Vagina (tissue), 2 donors: ENCODE measurements at regions not wholly inside any gene's neighbourhood (a gene's known extent, or its start where the extent isn't known, plus 50 kb on each side); places are given as distances from the start of the nearest gene placed in this dataset.
"Not testable (repeated sequence)": the region's sequence is repeated elsewhere in the genome, so short reads cannot be mapped to it uniquely, and the experiment has no call there.

Experiments used
- DNase-seq, 2 donors: peaks; one replicate each; pipeline ENCODE4 v3.0.0-alpha.2; 2017; ENCODE audit errors: extremely low spot score in 2 of 2
- H3K27ac ChIP-seq: fragments of 200-600 bp; sonication (generic); one replicate; pipeline ENCODE4 v1.5.1; 2019
- H3K27me3 ChIP-seq: fragments of 200-600 bp; sonication (generic); one replicate; pipeline ENCODE4 v1.5.1; 2019
- H3K36me3 ChIP-seq, 2 donors: fragments of 200-600 bp; sonication (generic); one replicate each; pipeline ENCODE4 v1.5.1; 2017 to 2019
- H3K4me1 ChIP-seq: fragments of 200-600 bp; sonication (generic); one replicate; pipeline ENCODE4 v1.5.1; 2019
- H3K4me3 ChIP-seq, 2 donors: fragments of 200-600 bp; sonication (generic); 1 replicate in 1 of 2; 2 replicates in 1 of 2; pipeline ENCODE4 v1.5.1; 2016 to 2019
- H3K9me3 ChIP-seq: fragments of 200-600 bp; sonication (generic); one replicate; pipeline ENCODE4 v1.5.1; 2019
- CTCF ChIP-seq, 3 experiments: fragments of 450-650 bp in 2 of 3; fragments of 200-600 bp in 1 of 3; sonication (generic) in 1 of 3; IDR thresholded peaks; one replicate each; pipeline ENCODE4 v1.5.1; 2017 to 2019; ENCODE audit warnings: antibody characterized with exemption in 3 of 3, mild to moderate bottlenecking in 2 of 3, moderate library complexity in 2 of 3
- POLR2A ChIP-seq, 2 donors: fragments of 450-650 bp; IDR thresholded peaks; one replicate each; pipeline ENCODE4 v1.6.1; 2017; ENCODE audit warnings: antibody characterized with exemption in 2 of 2, mild to moderate bottlenecking in 2 of 2, moderate library complexity in 2 of 2
- POLR2AphosphoS5 ChIP-seq, 2 donors: sonication (generic); formaldehyde crosslinking; IDR thresholded peaks; one replicate each; pipeline ENCODE4 v1.9.0; 2017; ENCODE audit warnings: antibody characterized with exemption in 2 of 2, mild to moderate bottlenecking in 2 of 2, low read depth in 1 of 2; ENCODE audit not compliant: insufficient read depth in 1 of 2
- intact Hi-C: fragments of 100-400 bp; cut with DNase I; formaldehyde crosslinking; loops from one replicate; pipeline ENCODE4 v1.15.1; 2023

GRCh38 chr2:145524836-145525235, 1004.9 kb upstream of the ZEB2 start:
- no peaks in the 10 kb centered on the region for H3K27me3 ChIP-seq
- DNase-seq = no peak
- H3K4me3 ChIP-seq = no peak overlapping the region
- H3K4me1 ChIP-seq = no peaks in the 10 kb centered on the region
- no peak for TF ChIP-seq POLR2AphosphoS5 (IDR thresholded peaks at IDR 0.05; ENCODE audit: insufficient read depth in 1 of 2, low read depth in 1 of 2)
- no peak for TF ChIP-seq CTCF (IDR thresholded peaks at IDR 0.05)
- no peak for TF ChIP-seq POLR2A (IDR thresholded peaks at IDR 0.05)
- no peak overlapping the region for H3K27ac ChIP-seq
- no peaks in the 10 kb centered on the region for H3K36me3 ChIP-seq
- H3K9me3 ChIP-seq = no peaks in the 10 kb centered on the region
- intact Hi-C loops = no loop called here

- no peak overlapping the region for H3K4me3 ChIP-seq
Observed at GRCh38 chr2:145524303-145524702, 1004.4 kb upstream of the ZEB2 start.

GRCh38 chr2:145519254-145519653, 999.3 kb upstream of the ZEB2 start:
- DNase-seq, H3K36me3 ChIP-seq, H3K27ac ChIP-seq, intact Hi-C loops, H3K27me3 ChIP-seq, H3K4me3 ChIP-seq, H3K9me3 ChIP-seq, H3K4me1 ChIP-seq: not testable (repeated sequence)

More at GRCh38 chr2:145524303-145524702, 1004.4 kb upstream of the ZEB2 start:
- Histone ChIP-seq H3K36me3 (no peaks in the 10 kb centered on the region), H3K27me3 (no peaks in the 10 kb centered on the region), H3K9me3 (no peaks in the 10 kb centered on the region), H3K27ac (no peak overlapping the region), H3K4me1 (no peaks in the 10 kb centered on the region)
- no peak for DNase-seq
- intact Hi-C loops = no loop called here
- TF ChIP-seq POLR2A (IDR thresholded peaks at IDR 0.05) = no peak
- no peak for TF ChIP-seq CTCF (IDR thresholded peaks at IDR 0.05)
- TF ChIP-seq POLR2AphosphoS5 (IDR thresholded peaks at IDR 0.05; ENCODE audit: insufficient read depth in 1 of 2, low read depth in 1 of 2) = no peak

- Histone ChIP-seq H3K27me3 (no peaks in the 10 kb centered on the region), H3K4me1 (no peaks in the 10 kb centered on the region), H3K36me3 (no peaks in the 10 kb centered on the region), H3K4me3 (no peak overlapping the region), H3K9me3 (no peaks in the 10 kb centered on the region), H3K27ac (no peak overlapping the region)
- TF ChIP-seq POLR2AphosphoS5 (IDR thresholded peaks at IDR 0.05; ENCODE audit: insufficient read depth in 1 of 2, low read depth in 1 of 2) (no peak), POLR2A (IDR thresholded peaks at IDR 0.05) (no peak), CTCF (IDR thresholded peaks at IDR 0.05) (no peak)
- DNase-seq = no peak
- intact Hi-C loops = no loop called here
Observed at GRCh38 chr2:145511946-145512345, 992.0 kb upstream of the ZEB2 start.

- Histone ChIP-seq H3K27me3 (no peaks in the 10 kb centered on the region), H3K27ac (no peak overlapping the region), H3K4me3 (no peak overlapping the region), H3K4me1 (no peaks in the 10 kb centered on the region), H3K36me3 (no peaks in the 10 kb centered on the region), H3K9me3 (no peaks in the 10 kb centered on the region)
- DNase-seq = no peak
- TF ChIP-seq POLR2A (IDR thresholded peaks at IDR 0.05) = no peak
- no peak for TF ChIP-seq CTCF (IDR thresholded peaks at IDR 0.05)
- TF ChIP-seq POLR2AphosphoS5 (IDR thresholded peaks at IDR 0.05; ENCODE audit: insufficient read depth in 1 of 2, low read depth in 1 of 2) = no peak
- intact Hi-C loops = no loop called here
Observed at GRCh38 chr2:145503511-145503910, 983.6 kb upstream of the ZEB2 start.

- no peak overlapping the region for H3K4me3 ChIP-seq
- H3K4me1 ChIP-seq = no peaks in the 10 kb centered on the region
- TF ChIP-seq CTCF (IDR thresholded peaks at IDR 0.05) = no peak
- no peak for TF ChIP-seq POLR2A (IDR thresholded peaks at IDR 0.05)
- TF ChIP-seq POLR2AphosphoS5 (IDR thresholded peaks at IDR 0.05; ENCODE audit: insufficient read depth in 1 of 2, low read depth in 1 of 2) = no peak
- H3K27me3 ChIP-seq = no peaks in the 10 kb centered on the region
- H3K36me3 ChIP-seq = no peaks in the 10 kb centered on the region
- peak in 1 of 2 donors; percentile 72 for DNase-seq
- H3K27ac ChIP-seq = no peak overlapping the region
- intact Hi-C loops = no loop called here
- H3K9me3 ChIP-seq = no peaks in the 10 kb centered on the region
Observed at GRCh38 chr2:145501920-145502319, 982.0 kb upstream of the ZEB2 start.
